ENCODE measurements at regions not wholly inside any gene's neighbourhood (a gene's known extent, or its start where the extent isn't known, plus 50 kb on each side); places are given as distances from the start of the nearest gene placed in this dataset.
"Not testable (repeated sequence)": the region's sequence is repeated elsewhere in the genome, so short reads cannot be mapped to it uniquely, and the experiment has no call there.

GRCh38 chr3:13747627-13748026, 132.2 kb downstream of the WNT7A start:
- H3K4me1 ChIP-seq (ENCODE audit: insufficient read depth, insufficient read length): no peaks in the 10 kb centered on the region
- DNase-seq (ENCODE audit: low read depth, low spot score): no peak
- H3K4me3 ChIP-seq (ENCODE audit: insufficient read length, low read depth): no peak overlapping the region
- no peak overlapping the region for H3K9ac ChIP-seq (ENCODE audit: insufficient read length, low read depth)
- TF ChIP-seq ZNF274 (IDR thresholded peaks at IDR 0.05; ENCODE audit: low read depth, low read length) (no peak), SUZ12 (IDR thresholded peaks at IDR 0.05; ENCODE audit: extremely low read depth, insufficient read depth, insufficient read length) (no peak), YY1 (IDR thresholded peaks at IDR 0.05; ENCODE audit: insufficient read depth, insufficient read length) (no peak)
- no peaks in the 10 kb centered on the region for H3K36me3 ChIP-seq (ENCODE audit: insufficient read depth, insufficient read length, low read length)
- H3K27me3 ChIP-seq (ENCODE audit: insufficient read depth, insufficient read length): peaks cover 3% of the 10 kb centered on the region
- H3K9me3 ChIP-seq (ENCODE audit: insufficient read depth, low read length): peaks cover 12% of the 10 kb centered on the region; the same call in 1 of the 2 replicates

DNA sequence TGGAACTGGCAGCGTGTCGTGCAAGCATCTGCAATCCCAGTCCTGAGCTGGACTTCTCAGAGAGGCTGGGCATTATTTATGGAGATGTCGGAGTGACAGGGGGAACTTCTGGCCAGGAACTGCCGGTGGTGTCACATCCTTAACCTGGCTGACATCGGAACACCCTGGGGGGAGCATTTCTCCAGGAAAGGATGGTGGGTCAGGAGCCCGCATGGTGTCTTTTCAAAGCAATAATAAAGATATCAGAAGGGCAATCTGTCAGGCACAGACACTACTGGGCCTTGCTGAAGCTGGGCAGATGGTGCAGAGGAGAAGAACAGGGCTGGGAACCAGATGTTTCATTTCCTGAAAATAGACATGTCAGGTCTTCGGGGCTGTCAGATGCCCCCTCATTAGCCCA, 133.5 kb downstream of the WNT7A start:
- no peak for TF ChIP-seq YY1 (IDR thresholded peaks at IDR 0.05; ENCODE audit: insufficient read depth, insufficient read length)
- TF ChIP-seq SUZ12 (IDR thresholded peaks at IDR 0.05; ENCODE audit: extremely low read depth, insufficient read depth, insufficient read length): no peak
- TF ChIP-seq ZNF274 (IDR thresholded peaks at IDR 0.05; ENCODE audit: low read depth, low read length): no peak

GRCh38 chr3:13745636-13746035, 134.2 kb downstream of the WNT7A start:
- Histone ChIP-seq H3K4me1 (ENCODE audit: insufficient read depth, insufficient read length) (no peaks in the 10 kb centered on the region), H3K4me3 (ENCODE audit: insufficient read length, low read depth) (no peak overlapping the region), H3K36me3 (ENCODE audit: insufficient read depth, insufficient read length, low read length) (no peaks in the 10 kb centered on the region), H3K9ac (ENCODE audit: insufficient read length, low read depth) (no peak overlapping the region), H3K27me3 (ENCODE audit: insufficient read depth, insufficient read length) (peaks cover 3% of the 10 kb centered on the region), H3K9me3 (ENCODE audit: insufficient read depth, low read length) (peaks cover 18% of the 10 kb centered on the region; the same call in 1 of the 2 replicates)
- TF ChIP-seq ZNF274 (IDR thresholded peaks at IDR 0.05; ENCODE audit: low read depth, low read length): no peak
- no peak for TF ChIP-seq YY1 (IDR thresholded peaks at IDR 0.05; ENCODE audit: insufficient read depth, insufficient read length)
- TF ChIP-seq SUZ12 (IDR thresholded peaks at IDR 0.05; ENCODE audit: extremely low read depth, insufficient read depth, insufficient read length): no peak
- DNase-seq (ENCODE audit: low read depth, low spot score): no peak

More for the DNA sequence above, 133.5 kb downstream of the WNT7A start:
- peaks cover 3% of the 10 kb centered on the region for H3K27me3 ChIP-seq (ENCODE audit: insufficient read depth, insufficient read length)
- H3K4me3 ChIP-seq (ENCODE audit: insufficient read length, low read depth): no peak overlapping the region
- H3K9me3 ChIP-seq (ENCODE audit: insufficient read depth, low read length): peaks cover 18% of the 10 kb centered on the region; the same call in 1 of the 2 replicates
- H3K36me3 ChIP-seq (ENCODE audit: insufficient read depth, insufficient read length, low read length): no peaks in the 10 kb centered on the region
- DNase-seq (ENCODE audit: low read depth, low spot score): no peak
- no peaks in the 10 kb centered on the region for H3K4me1 ChIP-seq (ENCODE audit: insufficient read depth, insufficient read length)
- H3K9ac ChIP-seq (ENCODE audit: insufficient read length, low read depth): no peak overlapping the region

GRCh38 chr3:13740795-13741194, 139.1 kb downstream of the WNT7A start:
- H3K27me3 ChIP-seq (ENCODE audit: insufficient read depth, insufficient read length): no peaks in the 10 kb centered on the region
- no peak overlapping the region for H3K9ac ChIP-seq (ENCODE audit: insufficient read length, low read depth)
- TF ChIP-seq ZNF274 (IDR thresholded peaks at IDR 0.05; ENCODE audit: low read depth, low read length) (no peak), YY1 (IDR thresholded peaks at IDR 0.05; ENCODE audit: insufficient read depth, insufficient read length) (no peak), SUZ12 (IDR thresholded peaks at IDR 0.05; ENCODE audit: extremely low read depth, insufficient read depth, insufficient read length) (no peak)
- H3K4me3 ChIP-seq (ENCODE audit: insufficient read length, low read depth): no peak overlapping the region
- H3K4me1 ChIP-seq (ENCODE audit: insufficient read depth, insufficient read length): no peaks in the 10 kb centered on the region
- no peak for DNase-seq (ENCODE audit: low read depth, low spot score)
- H3K36me3 ChIP-seq (ENCODE audit: insufficient read depth, insufficient read length, low read length): no peaks in the 10 kb centered on the region
- H3K9me3 ChIP-seq (ENCODE audit: insufficient read depth, low read length): peaks cover 36% of the 10 kb centered on the region

DNA sequence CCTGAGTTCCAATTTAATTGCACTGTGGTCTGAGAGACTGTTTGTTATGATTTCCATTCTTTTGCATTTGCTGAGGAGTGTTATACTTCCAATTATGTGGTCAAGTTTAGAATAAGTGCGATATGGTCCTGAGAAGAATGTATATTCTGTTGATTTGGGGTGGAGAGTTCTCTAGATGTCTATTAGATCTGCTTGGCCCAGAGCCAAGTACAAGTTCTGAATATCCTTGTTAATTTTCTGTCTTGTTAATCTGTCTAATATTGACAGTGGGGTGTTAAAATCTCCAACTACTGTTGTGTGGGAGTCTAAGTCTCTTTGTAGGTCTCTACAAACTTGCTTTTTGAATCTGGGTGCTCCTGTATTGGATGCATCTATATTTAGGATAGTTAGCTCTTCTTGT, 146.1 kb downstream of the WNT7A start:
- H3K9me3 ChIP-seq (ENCODE audit: insufficient read depth, low read length): peaks cover 17% of the 10 kb centered on the region
- H3K4me1 ChIP-seq (ENCODE audit: insufficient read depth, insufficient read length); H3K4me3 ChIP-seq (ENCODE audit: insufficient read length, low read depth); H3K36me3 ChIP-seq (ENCODE audit: insufficient read depth, insufficient read length, low read length); H3K9ac ChIP-seq (ENCODE audit: insufficient read length, low read depth); H3K27me3 ChIP-seq (ENCODE audit: insufficient read depth, insufficient read length); DNase-seq (ENCODE audit: low read depth, low spot score): not testable (repeated sequence)

GRCh38 chr3:13728487-13728886, 151.4 kb downstream of the WNT7A start:
- Histone ChIP-seq H3K27me3 (ENCODE audit: insufficient read depth, insufficient read length) (no peaks in the 10 kb centered on the region), H3K36me3 (ENCODE audit: insufficient read depth, insufficient read length, low read length) (no peaks in the 10 kb centered on the region), H3K4me1 (ENCODE audit: insufficient read depth, insufficient read length) (no peaks in the 10 kb centered on the region), H3K9ac (ENCODE audit: insufficient read length, low read depth) (no peak overlapping the region), H3K9me3 (ENCODE audit: insufficient read depth, low read length) (peaks cover 16% of the 10 kb centered on the region), H3K4me3 (ENCODE audit: insufficient read length, low read depth) (no peak overlapping the region)
- TF ChIP-seq YY1 (IDR thresholded peaks at IDR 0.05; ENCODE audit: insufficient read depth, insufficient read length) (no peak), SUZ12 (IDR thresholded peaks at IDR 0.05; ENCODE audit: extremely low read depth, insufficient read depth, insufficient read length) (no peak), ZNF274 (IDR thresholded peaks at IDR 0.05; ENCODE audit: low read depth, low read length) (no peak)
- DNase-seq (ENCODE audit: low read depth, low spot score): peak; percentile 76

- H3K9me3 ChIP-seq (ENCODE audit: insufficient read depth, low read length): peaks cover 21% of the 10 kb centered on the region
- H3K4me3 ChIP-seq (ENCODE audit: insufficient read length, low read depth): no peak overlapping the region
- no peak overlapping the region for H3K9ac ChIP-seq (ENCODE audit: insufficient read length, low read depth)
- no peaks in the 10 kb centered on the region for H3K4me1 ChIP-seq (ENCODE audit: insufficient read depth, insufficient read length)
- no peaks in the 10 kb centered on the region for H3K36me3 ChIP-seq (ENCODE audit: insufficient read depth, insufficient read length, low read length)
- DNase-seq (ENCODE audit: low read depth, low spot score): no peak
- TF ChIP-seq ZNF274 (IDR thresholded peaks at IDR 0.05; ENCODE audit: low read depth, low read length) (no peak), YY1 (IDR thresholded peaks at IDR 0.05; ENCODE audit: insufficient read depth, insufficient read length) (no peak), SUZ12 (IDR thresholded peaks at IDR 0.05; ENCODE audit: extremely low read depth, insufficient read depth, insufficient read length) (no peak)
- no peaks in the 10 kb centered on the region for H3K27me3 ChIP-seq (ENCODE audit: insufficient read depth, insufficient read length)
Observed at GRCh38 chr3:13727890-13728289, 152.0 kb downstream of the WNT7A start.
